ENCODE measurements at regions not wholly inside any gene's neighbourhood (a gene's known extent, or its start where the extent isn't known, plus 50 kb on each side); places are given as distances from the start of the nearest gene placed in this dataset.

DNA sequence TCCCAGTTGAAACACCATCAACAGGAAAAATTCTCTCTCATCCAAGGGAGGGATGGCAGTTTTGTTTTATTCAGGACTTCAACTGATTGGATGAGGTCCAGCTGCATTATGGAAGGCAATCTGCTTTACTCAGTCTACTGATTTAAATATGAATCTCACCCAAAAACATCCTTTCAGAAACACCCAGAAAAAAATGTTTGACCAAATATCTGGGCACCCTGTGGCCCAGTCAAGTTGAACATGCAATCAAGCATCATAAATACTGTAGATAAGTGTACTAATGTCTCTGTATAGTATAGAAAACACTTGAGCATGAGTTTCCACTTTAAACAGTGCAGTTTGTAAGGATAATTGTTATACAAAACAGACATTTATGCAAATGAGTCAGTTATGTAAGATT is 753.2 kb downstream of the ARAP2 start:
- H3K36me3 ChIP-seq (ENCODE audit: control insufficient read depth, insufficient read depth, low read length, severe bottlenecking) = no peaks in the 10 kb centered on the region
- no peak for DNase-seq (ENCODE audit: low read depth)
- peaks cover 6% of the 10 kb centered on the region for H3K9me3 ChIP-seq (ENCODE audit: control insufficient read depth, low read length)
- H3K27me3 ChIP-seq (replicated peaks; ENCODE audit: control insufficient read depth, insufficient read depth, low read length) = no peaks in the 10 kb centered on the region
- H3K9ac ChIP-seq (ENCODE audit: low read length) = no peak overlapping the region
- no peak overlapping the region for H3K4me3 ChIP-seq (ENCODE audit: low read length)
- H3K4me1 ChIP-seq (ENCODE audit: control insufficient read depth, insufficient read depth, low read length) = no peaks in the 10 kb centered on the region

DNA sequence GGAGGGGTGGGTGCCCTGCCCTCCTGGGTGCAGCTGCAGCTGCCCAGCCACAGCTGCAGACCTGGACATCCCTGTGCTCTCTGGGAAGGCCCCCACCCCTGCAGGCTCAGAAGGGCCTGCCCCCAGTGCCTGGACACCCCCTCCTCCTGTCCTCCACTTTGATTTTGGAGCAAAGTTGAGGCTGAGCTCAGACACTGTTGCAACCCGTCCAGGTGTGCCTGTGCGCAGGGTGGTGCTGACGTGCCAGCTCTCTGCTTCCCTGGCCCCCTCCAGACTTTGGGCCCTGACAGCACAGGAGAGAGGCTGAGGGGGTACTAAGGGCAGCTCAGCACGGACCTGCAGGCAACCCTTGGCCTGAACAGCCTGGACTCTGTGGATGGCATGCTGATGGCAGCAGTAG is 750.3 kb downstream of the ARAP2 start:
- Histone ChIP-seq H3K9me3 (ENCODE audit: control insufficient read depth, low read length) (peaks cover 6% of the 10 kb centered on the region), H3K4me1 (ENCODE audit: control insufficient read depth, insufficient read depth, low read length) (no peaks in the 10 kb centered on the region), H3K27me3 (replicated peaks; ENCODE audit: control insufficient read depth, insufficient read depth, low read length) (no peaks in the 10 kb centered on the region), H3K36me3 (ENCODE audit: control insufficient read depth, insufficient read depth, low read length, severe bottlenecking) (no peaks in the 10 kb centered on the region), H3K9ac (ENCODE audit: low read length) (no peak overlapping the region), H3K4me3 (ENCODE audit: low read length) (no peak overlapping the region)
- no peak for DNase-seq (ENCODE audit: low read depth)

DNA sequence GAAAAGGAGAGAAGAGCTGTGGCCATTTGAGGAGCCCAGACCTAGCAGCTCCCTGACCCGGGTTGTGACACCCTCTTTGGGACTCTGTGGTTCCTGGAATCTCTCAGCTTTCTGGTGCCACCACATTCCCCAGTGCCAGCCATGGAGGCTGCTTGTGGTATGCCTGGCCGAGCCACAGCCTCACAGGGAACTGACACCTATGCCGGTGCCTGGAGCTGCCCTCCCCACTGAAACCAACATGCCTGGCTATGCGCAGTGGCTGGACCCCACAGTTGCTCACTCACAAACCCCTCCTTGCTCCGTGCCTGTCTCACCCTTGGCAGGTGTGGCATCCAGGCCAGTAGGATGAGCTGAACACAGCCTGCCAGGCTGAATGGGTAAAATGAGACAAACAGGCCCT is 749.4 kb downstream of the ARAP2 start:
- Histone ChIP-seq H3K27me3 (replicated peaks; ENCODE audit: control insufficient read depth, insufficient read depth, low read length) (no peaks in the 10 kb centered on the region), H3K9me3 (ENCODE audit: control insufficient read depth, low read length) (peaks cover 6% of the 10 kb centered on the region), H3K4me3 (ENCODE audit: low read length) (no peak overlapping the region), H3K4me1 (ENCODE audit: control insufficient read depth, insufficient read depth, low read length) (no peaks in the 10 kb centered on the region), H3K36me3 (ENCODE audit: control insufficient read depth, insufficient read depth, low read length, severe bottlenecking) (no peaks in the 10 kb centered on the region), H3K9ac (ENCODE audit: low read length) (no peak overlapping the region)
- DNase-seq (ENCODE audit: low read depth) = no peak

DNA sequence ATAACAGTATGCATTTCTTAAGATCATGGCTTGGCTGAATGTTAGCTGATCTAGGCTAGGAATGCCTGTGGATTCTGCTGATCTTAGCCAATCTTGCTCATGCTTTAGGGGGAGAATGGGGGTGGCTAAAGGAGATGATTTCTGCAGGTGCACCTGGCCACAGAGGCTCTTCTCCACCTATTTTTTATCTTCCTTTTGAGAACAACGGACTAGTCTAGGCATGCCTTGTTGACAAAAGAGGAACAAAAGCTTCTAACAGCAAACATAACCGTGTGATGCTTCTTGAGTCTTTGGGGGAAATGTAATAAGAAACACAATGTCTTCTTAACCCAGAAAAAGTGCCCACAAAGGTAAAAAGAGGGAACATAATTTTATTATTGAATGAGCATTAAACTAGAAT is 743.5 kb downstream of the ARAP2 start:
- Histone ChIP-seq H3K4me1 (ENCODE audit: control insufficient read depth, insufficient read depth, low read length) (no peaks in the 10 kb centered on the region), H3K9ac (ENCODE audit: low read length) (no peak overlapping the region), H3K4me3 (ENCODE audit: low read length) (no peak overlapping the region), H3K9me3 (ENCODE audit: control insufficient read depth, low read length) (no peaks in the 10 kb centered on the region), H3K36me3 (ENCODE audit: control insufficient read depth, insufficient read depth, low read length, severe bottlenecking) (no peaks in the 10 kb centered on the region), H3K27me3 (replicated peaks; ENCODE audit: control insufficient read depth, insufficient read depth, low read length) (no peaks in the 10 kb centered on the region)
- no peak for DNase-seq (ENCODE audit: low read depth)

- no peaks in the 10 kb centered on the region for H3K36me3 ChIP-seq (ENCODE audit: control insufficient read depth, insufficient read depth, low read length, severe bottlenecking)
- no peaks in the 10 kb centered on the region for H3K27me3 ChIP-seq (replicated peaks; ENCODE audit: control insufficient read depth, insufficient read depth, low read length)
- no peaks in the 10 kb centered on the region for H3K4me1 ChIP-seq (ENCODE audit: control insufficient read depth, insufficient read depth, low read length)
- no peak for DNase-seq (ENCODE audit: low read depth)
- H3K9ac ChIP-seq (ENCODE audit: low read length) = no peak overlapping the region
- no peak overlapping the region for H3K4me3 ChIP-seq (ENCODE audit: low read length)
- H3K9me3 ChIP-seq (ENCODE audit: control insufficient read depth, low read length) = no peaks in the 10 kb centered on the region
These were observed 740.9 kb downstream of the ARAP2 start for GRCh38 chr4:35503435-35503834.

GRCh38 chr4:35506161-35506560 is 738.2 kb downstream of the ARAP2 start:
- Histone ChIP-seq H3K27me3 (replicated peaks; ENCODE audit: control insufficient read depth, insufficient read depth, low read length) (no peaks in the 10 kb centered on the region), H3K36me3 (ENCODE audit: control insufficient read depth, insufficient read depth, low read length, severe bottlenecking) (no peaks in the 10 kb centered on the region), H3K9ac (ENCODE audit: low read length) (no peak overlapping the region), H3K9me3 (ENCODE audit: control insufficient read depth, low read length) (no peaks in the 10 kb centered on the region), H3K4me3 (ENCODE audit: low read length) (no peak overlapping the region), H3K4me1 (ENCODE audit: control insufficient read depth, insufficient read depth, low read length) (no peaks in the 10 kb centered on the region)
- no peak for DNase-seq (ENCODE audit: low read depth)

DNA sequence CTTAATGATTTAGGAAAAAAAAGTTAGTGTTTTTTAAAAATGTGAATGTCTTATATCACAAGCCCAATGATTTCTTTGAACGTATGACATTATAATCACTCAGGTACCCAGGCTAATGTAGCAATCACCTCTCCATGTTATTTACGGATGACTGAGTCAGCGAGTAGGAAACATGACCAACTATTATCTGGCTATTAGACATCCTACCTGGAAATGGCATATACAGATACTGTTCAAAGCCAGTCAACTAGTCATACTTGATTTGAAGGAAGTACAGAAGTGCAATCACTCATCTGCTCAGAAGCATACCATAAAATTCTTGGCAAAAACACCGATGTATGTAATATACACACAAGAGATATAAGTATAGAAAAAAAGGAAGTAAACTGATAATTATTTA is 732.5 kb downstream of the ARAP2 start:
- H3K9ac ChIP-seq (ENCODE audit: low read length) = no peak overlapping the region
- H3K4me3 ChIP-seq (ENCODE audit: low read length) = no peak overlapping the region
- H3K27me3 ChIP-seq (replicated peaks; ENCODE audit: control insufficient read depth, insufficient read depth, low read length) = no peaks in the 10 kb centered on the region
- no peaks in the 10 kb centered on the region for H3K36me3 ChIP-seq (ENCODE audit: control insufficient read depth, insufficient read depth, low read length, severe bottlenecking)
- no peak for DNase-seq (ENCODE audit: low read depth)
- H3K4me1 ChIP-seq (ENCODE audit: control insufficient read depth, insufficient read depth, low read length) = no peaks in the 10 kb centered on the region
- no peaks in the 10 kb centered on the region for H3K9me3 ChIP-seq (ENCODE audit: control insufficient read depth, low read length)

DNA sequence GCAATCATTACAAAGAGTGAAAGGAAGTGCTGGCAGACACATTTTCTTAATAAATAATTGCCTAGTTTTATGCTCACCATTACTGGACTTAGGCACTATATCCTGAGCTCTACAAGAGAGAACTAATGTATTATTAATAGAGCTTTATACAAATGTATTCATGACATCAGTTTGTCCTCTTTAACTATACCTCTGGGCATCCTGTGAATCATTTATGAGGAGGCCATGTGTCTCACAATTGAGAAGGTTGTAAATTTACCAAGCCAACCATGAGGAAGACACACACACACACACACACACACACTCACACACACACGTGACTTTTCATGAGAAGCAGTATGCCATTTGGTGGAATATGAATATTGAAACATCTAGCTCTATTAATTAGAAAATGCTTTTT is 728.2 kb downstream of the ARAP2 start:
- no peaks in the 10 kb centered on the region for H3K36me3 ChIP-seq (ENCODE audit: control insufficient read depth, insufficient read depth, low read length, severe bottlenecking)
- no peaks in the 10 kb centered on the region for H3K27me3 ChIP-seq (replicated peaks; ENCODE audit: control insufficient read depth, insufficient read depth, low read length)
- H3K4me1 ChIP-seq (ENCODE audit: control insufficient read depth, insufficient read depth, low read length) = no peaks in the 10 kb centered on the region
- no peak overlapping the region for H3K9ac ChIP-seq (ENCODE audit: low read length)
- no peak overlapping the region for H3K4me3 ChIP-seq (ENCODE audit: low read length)
- no peak for DNase-seq (ENCODE audit: low read depth)
- no peaks in the 10 kb centered on the region for H3K9me3 ChIP-seq (ENCODE audit: control insufficient read depth, low read length)

DNA sequence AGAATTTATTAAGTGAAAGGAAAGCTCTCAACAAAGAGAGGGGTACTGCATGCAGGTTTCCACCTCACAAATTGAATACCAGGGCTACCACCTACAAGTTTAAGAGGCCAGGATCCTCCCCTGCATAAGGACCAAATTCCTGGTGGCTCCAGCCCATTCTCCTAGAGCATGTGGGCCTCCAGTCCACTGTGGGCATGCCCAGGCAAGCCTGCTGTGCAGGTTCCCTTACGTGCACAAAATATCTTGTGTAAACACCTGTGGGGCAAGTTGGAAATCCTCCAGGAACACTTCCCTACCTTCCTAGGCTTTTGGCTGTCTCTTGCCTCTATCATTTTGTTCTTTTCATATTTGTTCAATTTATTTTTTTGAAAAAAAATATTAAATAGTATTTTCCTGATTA is 724.3 kb downstream of the ARAP2 start:
- H3K36me3 ChIP-seq (ENCODE audit: control insufficient read depth, insufficient read depth, low read length, severe bottlenecking) = no peaks in the 10 kb centered on the region
- no peak overlapping the region for H3K9ac ChIP-seq (ENCODE audit: low read length)
- no peak for DNase-seq (ENCODE audit: low read depth)
- H3K4me1 ChIP-seq (ENCODE audit: control insufficient read depth, insufficient read depth, low read length) = no peaks in the 10 kb centered on the region
- H3K4me3 ChIP-seq (ENCODE audit: low read length) = no peak overlapping the region
- no peaks in the 10 kb centered on the region for H3K27me3 ChIP-seq (replicated peaks; ENCODE audit: control insufficient read depth, insufficient read depth, low read length)
- H3K9me3 ChIP-seq (ENCODE audit: control insufficient read depth, low read length) = no peaks in the 10 kb centered on the region

- Histone ChIP-seq H3K9ac (ENCODE audit: low read length) (no peak overlapping the region), H3K9me3 (ENCODE audit: control insufficient read depth, low read length) (no peaks in the 10 kb centered on the region), H3K4me3 (ENCODE audit: low read length) (no peak overlapping the region), H3K4me1 (ENCODE audit: control insufficient read depth, insufficient read depth, low read length) (no peaks in the 10 kb centered on the region), H3K36me3 (ENCODE audit: control insufficient read depth, insufficient read depth, low read length, severe bottlenecking) (no peaks in the 10 kb centered on the region), H3K27me3 (replicated peaks; ENCODE audit: control insufficient read depth, insufficient read depth, low read length) (no peaks in the 10 kb centered on the region)
- no peak for DNase-seq (ENCODE audit: low read depth)
These were observed 722.6 kb downstream of the ARAP2 start for GRCh38 chr4:35521682-35522081.

DNA sequence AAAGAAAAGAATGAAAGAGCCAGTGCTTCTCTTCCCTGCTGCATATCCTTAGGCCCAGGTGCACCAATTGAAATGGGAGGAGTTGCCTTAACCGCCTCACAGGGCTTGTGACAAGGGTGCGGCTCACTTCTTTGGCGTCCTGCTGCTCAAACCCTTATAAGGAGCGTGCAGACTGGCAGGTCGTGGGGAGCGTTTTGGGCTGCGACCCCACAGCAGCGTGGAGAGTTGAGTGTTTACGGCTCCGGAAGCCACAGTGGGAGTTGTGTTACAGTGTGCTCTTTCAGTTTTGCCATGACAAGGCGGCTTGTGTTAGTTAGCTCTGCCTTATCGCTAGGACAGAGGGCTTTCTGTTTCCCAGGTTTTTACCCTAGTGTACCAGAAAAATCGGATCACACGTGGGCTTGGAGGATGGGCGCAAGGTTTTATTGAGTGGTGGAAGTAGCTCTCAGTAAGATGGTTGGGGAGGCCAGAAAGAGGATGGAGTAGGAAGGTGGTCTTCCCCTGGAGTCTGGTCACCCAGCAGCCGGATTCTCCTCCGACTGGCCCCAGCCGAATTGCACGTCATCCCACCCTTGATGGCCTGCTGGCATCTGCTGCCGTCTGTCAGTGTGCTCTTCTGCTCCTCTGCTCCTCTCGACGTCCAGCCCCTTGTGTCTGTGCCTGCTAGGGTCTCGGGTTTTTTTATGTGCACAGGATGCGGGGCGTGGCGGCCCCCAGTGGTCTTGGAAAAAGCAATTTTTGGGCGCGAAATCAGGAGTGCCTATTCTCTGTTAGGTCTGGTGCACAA is 718.9 kb downstream of the ARAP2 start:
- Histone ChIP-seq H3K4me1 (ENCODE audit: control insufficient read depth, insufficient read depth, low read length) (no peaks in the 10 kb centered on the region), H3K9me3 (ENCODE audit: control insufficient read depth, low read length) (no peaks in the 10 kb centered on the region), H3K36me3 (ENCODE audit: control insufficient read depth, insufficient read depth, low read length, severe bottlenecking) (no peaks in the 10 kb centered on the region), H3K4me3 (ENCODE audit: low read length) (no peak overlapping the region), H3K27me3 (replicated peaks; ENCODE audit: control insufficient read depth, insufficient read depth, low read length) (no peaks in the 10 kb centered on the region), H3K9ac (ENCODE audit: low read length) (no peak overlapping the region)
- no peak for DNase-seq (ENCODE audit: low read depth)

GRCh38 chr4:35526456-35526855 is 717.9 kb downstream of the ARAP2 start:
- Histone ChIP-seq H3K4me1 (ENCODE audit: control insufficient read depth, insufficient read depth, low read length) (no peaks in the 10 kb centered on the region), H3K36me3 (ENCODE audit: control insufficient read depth, insufficient read depth, low read length, severe bottlenecking) (no peaks in the 10 kb centered on the region), H3K27me3 (replicated peaks; ENCODE audit: control insufficient read depth, insufficient read depth, low read length) (no peaks in the 10 kb centered on the region), H3K9ac (ENCODE audit: low read length) (no peak overlapping the region), H3K4me3 (ENCODE audit: low read length) (no peak overlapping the region), H3K9me3 (ENCODE audit: control insufficient read depth, low read length) (no peaks in the 10 kb centered on the region)
- DNase-seq (ENCODE audit: low read depth) = no peak

All from adipocyte (in vitro differentiated cells).